ENCODE measurements at regions not wholly inside any gene's neighbourhood (a gene's known extent, or its start where the extent isn't known, plus 50 kb on each side); places are given as distances from the start of the nearest gene placed in this dataset.

DNA sequence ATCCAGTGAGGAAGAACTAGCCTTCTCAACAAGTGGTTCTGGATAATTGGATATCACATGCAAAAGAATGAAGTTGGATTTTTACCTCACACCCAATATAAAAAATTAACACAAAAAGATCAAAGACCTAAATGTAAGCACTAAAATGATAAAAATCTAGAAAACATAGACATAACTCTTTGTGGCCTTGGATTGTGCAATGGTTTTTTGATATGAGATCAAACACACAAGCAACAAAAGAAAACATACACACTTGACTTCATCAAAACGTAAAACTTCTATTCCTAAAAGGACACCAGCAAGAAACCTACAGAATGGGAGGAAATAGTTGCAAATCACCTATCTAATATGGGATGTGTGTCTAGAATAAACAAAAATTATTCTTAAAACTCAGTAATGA lies 54.1 kb upstream of the NFE2L2 start:
- Histone ChIP-seq H3K27ac (ENCODE audit: insufficient read depth, low read depth, low read length) (no peak overlapping the region), H3K79me2 (ENCODE audit: control insufficient read depth, insufficient read depth, low read length) (no peaks in the 10 kb centered on the region), H3K27me3 (ENCODE audit: control insufficient read depth in 2 of 2, insufficient read depth in 2 of 2, low read length in 2 of 2) (no peaks in the 10 kb centered on the region), H3K4me2 (ENCODE audit: insufficient read depth, low read length) (no peak overlapping the region), H3K9me1 (replicated peaks; ENCODE audit: control insufficient read depth, extremely low read depth, insufficient read depth, low read length) (no peaks in the 10 kb centered on the region), H3K9ac (replicated peaks; ENCODE audit: extremely low read depth, insufficient read depth, low read length) (no peak overlapping the region), H3K4me1 (ENCODE audit: control insufficient read depth, extremely low read depth, insufficient read depth, low read length) (no peaks in the 10 kb centered on the region), H3K36me3 (ENCODE audit: control insufficient read depth in 2 of 2, extremely low read depth in 1 of 2, insufficient read depth in 2 of 2, low read length in 2 of 2) (no peaks in the 10 kb centered on the region), H3K9me3 (replicated peaks; ENCODE audit: control insufficient read depth, insufficient read depth, low read length) (no peaks in the 10 kb centered on the region), H3K4me3 (replicated peaks in 1 of 3; ENCODE audit: insufficient read depth in 1 of 3, low read depth in 1 of 3, low read length in 3 of 3) (no peak overlapping the region), H2AFZ (ENCODE audit: low read depth, low read length) (no peak overlapping the region), H4K20me1 (replicated peaks; ENCODE audit: control insufficient read depth, extremely low read depth, insufficient read depth, low read length) (no peaks in the 10 kb centered on the region)
- no peak for FAIRE-seq
- DNase-seq (ENCODE audit: low read depth, low spot score), result no peak
- ChIA-PET POLR2A (no interaction called here), CTCF (no interaction called here)
- dilution Hi-C loops (cut with MboI; ENCODE audit: extremely low pct_ligation_motif_present, low sequenced_read_pairs), result no loop called here
- intact Hi-C loops (cut with micrococcal nuclease), result no loop called here
- no TSS peak for BruUV-seq (replicated peaks)
- TF ChIP-seq MYC (IDR thresholded peaks at IDR 0.05; ENCODE audit: low read depth, low read length), result no peak
- TF ChIP-seq FOS (IDR thresholded peaks at IDR 0.05; ENCODE audit: borderline replicate concordance, insufficient read depth, low read length), result no peak
- TF ChIP-seq, protein P1, sequence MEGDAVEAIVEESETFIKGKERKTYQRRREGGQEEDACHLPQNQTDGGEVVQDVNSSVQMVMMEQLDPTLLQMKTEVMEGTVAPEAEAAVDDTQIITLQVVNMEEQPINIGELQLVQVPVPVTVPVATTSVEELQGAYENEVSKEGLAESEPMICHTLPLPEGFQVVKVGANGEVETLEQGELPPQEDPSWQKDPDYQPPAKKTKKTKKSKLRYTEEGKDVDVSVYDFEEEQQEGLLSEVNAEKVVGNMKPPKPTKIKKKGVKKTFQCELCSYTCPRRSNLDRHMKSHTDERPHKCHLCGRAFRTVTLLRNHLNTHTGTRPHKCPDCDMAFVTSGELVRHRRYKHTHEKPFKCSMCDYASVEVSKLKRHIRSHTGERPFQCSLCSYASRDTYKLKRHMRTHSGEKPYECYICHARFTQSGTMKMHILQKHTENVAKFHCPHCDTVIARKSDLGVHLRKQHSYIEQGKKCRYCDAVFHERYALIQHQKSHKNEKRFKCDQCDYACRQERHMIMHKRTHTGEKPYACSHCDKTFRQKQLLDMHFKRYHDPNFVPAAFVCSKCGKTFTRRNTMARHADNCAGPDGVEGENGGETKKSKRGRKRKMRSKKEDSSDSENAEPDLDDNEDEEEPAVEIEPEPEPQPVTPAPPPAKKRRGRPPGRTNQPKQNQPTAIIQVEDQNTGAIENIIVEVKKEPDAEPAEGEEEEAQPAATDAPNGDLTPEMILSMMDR (IDR thresholded peaks at IDR 0.05; ENCODE audit: extremely low read depth in 1 of 2, insufficient read depth in 1 of 2, low read depth in 1 of 2, low read length in 2 of 2), result no peak
- TF ChIP-seq GATA2 (IDR thresholded peaks at IDR 0.05; ENCODE audit: insufficient read depth, insufficient read length, low read depth, low read length), result no peak
- no peak for TF ChIP-seq JUN (IDR thresholded peaks at IDR 0.05; ENCODE audit: borderline replicate concordance, insufficient read depth, insufficient read length, low read depth)
- no peak for TF ChIP-seq POLR2AphosphoS5 (IDR thresholded peaks at IDR 0.05; ENCODE audit: insufficient read depth, low read depth, low read length)
- TF ChIP-seq, protein P2, sequence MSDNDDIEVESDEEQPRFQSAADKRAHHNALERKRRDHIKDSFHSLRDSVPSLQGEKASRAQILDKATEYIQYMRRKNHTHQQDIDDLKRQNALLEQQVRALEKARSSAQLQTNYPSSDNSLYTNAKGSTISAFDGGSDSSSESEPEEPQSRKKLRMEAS (IDR thresholded peaks at IDR 0.05; ENCODE audit: insufficient read depth, insufficient read length), result no peak
- no peak for TF ChIP-seq EZH2 (IDR thresholded peaks at IDR 0.05; ENCODE audit: borderline replicate concordance, low read depth, low read length, severe bottlenecking)
- no peak for TF ChIP-seq POLR2A (IDR thresholded peaks at IDR 0.05; ENCODE audit: low read depth, low read length)

Measured in endothelial cell of umbilical vein (primary cell).